ENCODE measurements at regions not wholly inside any gene's neighbourhood (a gene's known extent, or its start where the extent isn't known, plus 50 kb on each side); places are given as distances from the start of the nearest gene placed in this dataset.

DNA sequence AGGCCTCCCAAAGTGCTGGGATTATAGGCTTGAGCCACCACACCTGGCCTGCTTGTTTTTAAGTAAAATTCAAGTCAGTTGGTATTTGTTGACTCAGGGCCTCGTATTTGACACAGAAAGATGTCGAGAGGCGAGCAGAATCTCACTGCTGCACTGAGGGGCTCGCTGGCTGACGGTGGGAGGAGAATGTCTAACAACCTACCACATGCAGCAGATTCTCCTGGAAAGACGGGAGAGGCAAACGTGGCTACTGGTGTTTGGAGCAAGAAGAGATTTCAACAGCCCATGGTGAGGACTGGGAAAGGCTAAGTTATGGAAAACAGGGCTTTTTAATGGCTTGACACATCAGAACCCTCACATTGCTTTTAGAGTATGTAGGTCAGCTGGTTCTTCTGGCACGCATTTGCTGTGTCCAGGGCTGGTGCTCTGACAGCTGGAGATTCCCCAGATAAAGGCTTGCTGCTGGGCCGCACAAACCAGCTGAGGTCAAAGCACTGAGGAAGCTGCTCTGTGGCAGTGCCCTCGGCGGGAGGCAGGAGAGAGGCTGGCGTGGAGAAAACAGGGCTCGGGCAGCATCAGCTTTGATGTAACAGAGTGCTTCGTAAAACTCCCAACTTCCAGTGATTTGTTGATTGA, 84.2 kb upstream of the FRMD1 start:
- Histone ChIP-seq H3K9me3 (no peaks in the 10 kb centered on the region), H3K27me3 (no peaks in the 10 kb centered on the region), H3K27ac (no peak overlapping the region), H3K4me1 (ENCODE audit: insufficient read depth) (peaks cover 1% of the 10 kb centered on the region), H3K36me3 (no peaks in the 10 kb centered on the region), H3K4me3 (no peak overlapping the region)
- 84 to 85% (median 84%) methylated on average over 14 of the region's 14 CpGs for WGBS, 3 donors
- TF ChIP-seq EP300 (IDR thresholded peaks at IDR 0.05) = no peak
- TF ChIP-seq POLR2A (IDR thresholded peaks at IDR 0.05) = no peak
- TF ChIP-seq, protein P1, sequence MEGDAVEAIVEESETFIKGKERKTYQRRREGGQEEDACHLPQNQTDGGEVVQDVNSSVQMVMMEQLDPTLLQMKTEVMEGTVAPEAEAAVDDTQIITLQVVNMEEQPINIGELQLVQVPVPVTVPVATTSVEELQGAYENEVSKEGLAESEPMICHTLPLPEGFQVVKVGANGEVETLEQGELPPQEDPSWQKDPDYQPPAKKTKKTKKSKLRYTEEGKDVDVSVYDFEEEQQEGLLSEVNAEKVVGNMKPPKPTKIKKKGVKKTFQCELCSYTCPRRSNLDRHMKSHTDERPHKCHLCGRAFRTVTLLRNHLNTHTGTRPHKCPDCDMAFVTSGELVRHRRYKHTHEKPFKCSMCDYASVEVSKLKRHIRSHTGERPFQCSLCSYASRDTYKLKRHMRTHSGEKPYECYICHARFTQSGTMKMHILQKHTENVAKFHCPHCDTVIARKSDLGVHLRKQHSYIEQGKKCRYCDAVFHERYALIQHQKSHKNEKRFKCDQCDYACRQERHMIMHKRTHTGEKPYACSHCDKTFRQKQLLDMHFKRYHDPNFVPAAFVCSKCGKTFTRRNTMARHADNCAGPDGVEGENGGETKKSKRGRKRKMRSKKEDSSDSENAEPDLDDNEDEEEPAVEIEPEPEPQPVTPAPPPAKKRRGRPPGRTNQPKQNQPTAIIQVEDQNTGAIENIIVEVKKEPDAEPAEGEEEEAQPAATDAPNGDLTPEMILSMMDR (IDR thresholded peaks at IDR 0.05) = no peak
- no peak for DNase-seq
- intact Hi-C loops (cut with DNase I) = no loop called here

DNA sequence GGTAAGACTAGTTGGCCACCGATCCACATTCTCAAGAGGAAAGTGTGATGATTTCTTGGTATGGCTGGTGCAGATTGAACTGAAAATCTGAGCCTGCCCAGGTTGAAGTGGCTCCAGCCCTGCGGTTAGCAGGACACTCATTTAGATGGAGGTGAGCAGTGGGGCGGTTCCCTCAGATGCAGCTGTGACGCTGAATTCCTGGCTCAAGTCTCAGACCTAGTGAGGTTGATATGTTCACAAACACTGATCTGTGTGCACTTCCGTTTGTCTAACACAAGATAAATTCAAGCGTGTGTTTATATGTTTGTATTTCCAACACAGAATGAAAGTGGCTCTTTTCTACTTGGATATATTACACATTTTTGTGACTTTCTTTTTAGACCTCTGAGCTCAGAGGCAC, 83.4 kb upstream of the FRMD1 start:
- Histone ChIP-seq H3K36me3 (no peaks in the 10 kb centered on the region), H3K9me3 (no peaks in the 10 kb centered on the region), H3K4me3 (no peak overlapping the region), H3K27ac (no peak overlapping the region), H3K27me3 (no peaks in the 10 kb centered on the region), H3K4me1 (ENCODE audit: insufficient read depth) (peaks cover 2% of the 10 kb centered on the region)
- TF ChIP-seq, protein P1 (IDR thresholded peaks at IDR 0.05) = no peak
- TF ChIP-seq EP300 (IDR thresholded peaks at IDR 0.05) (no peak), POLR2A (IDR thresholded peaks at IDR 0.05) (no peak)
- no peak for DNase-seq
- intact Hi-C loops (cut with DNase I) = no loop called here
- 59 to 72% (median 70%) methylated on average over 6 of the region's 6 CpGs for WGBS, 3 donors

DNA sequence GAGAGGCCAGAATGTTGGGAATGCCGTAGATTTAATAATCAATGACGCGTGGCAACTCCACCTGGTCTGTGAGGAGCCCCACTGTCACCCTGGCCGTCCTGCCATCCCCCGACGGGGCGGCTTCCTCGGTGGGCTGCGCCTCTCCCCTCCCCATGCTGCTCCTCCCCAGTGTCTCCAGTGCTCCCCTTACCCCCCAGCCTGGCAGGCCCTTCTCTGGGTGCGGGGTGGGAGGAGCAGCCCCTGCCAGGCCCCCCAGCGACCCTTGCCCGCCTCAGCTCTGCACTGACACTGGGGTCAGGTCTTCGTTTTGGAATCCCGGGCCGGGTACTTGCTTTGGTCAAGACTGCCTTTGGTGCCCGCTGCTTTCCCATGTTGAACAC, 82.3 kb upstream of the FRMD1 start:
- Histone ChIP-seq H3K4me1 (ENCODE audit: insufficient read depth) (peaks cover 2% of the 10 kb centered on the region), H3K36me3 (no peaks in the 10 kb centered on the region), H3K27ac (no peak overlapping the region), H3K4me3 (no peak overlapping the region), H3K27me3 (no peaks in the 10 kb centered on the region), H3K9me3 (no peaks in the 10 kb centered on the region)
- TF ChIP-seq EP300 (IDR thresholded peaks at IDR 0.05) = no peak
- TF ChIP-seq, protein P1 (IDR thresholded peaks at IDR 0.05) = no peak
- no peak for TF ChIP-seq POLR2A (IDR thresholded peaks at IDR 0.05)
- WGBS, 3 donors = 91 to 96% (median 94%) methylated on average over 16 of the region's 16 CpGs
- intact Hi-C loops (cut with DNase I) = no loop called here
- no peak for DNase-seq

DNA sequence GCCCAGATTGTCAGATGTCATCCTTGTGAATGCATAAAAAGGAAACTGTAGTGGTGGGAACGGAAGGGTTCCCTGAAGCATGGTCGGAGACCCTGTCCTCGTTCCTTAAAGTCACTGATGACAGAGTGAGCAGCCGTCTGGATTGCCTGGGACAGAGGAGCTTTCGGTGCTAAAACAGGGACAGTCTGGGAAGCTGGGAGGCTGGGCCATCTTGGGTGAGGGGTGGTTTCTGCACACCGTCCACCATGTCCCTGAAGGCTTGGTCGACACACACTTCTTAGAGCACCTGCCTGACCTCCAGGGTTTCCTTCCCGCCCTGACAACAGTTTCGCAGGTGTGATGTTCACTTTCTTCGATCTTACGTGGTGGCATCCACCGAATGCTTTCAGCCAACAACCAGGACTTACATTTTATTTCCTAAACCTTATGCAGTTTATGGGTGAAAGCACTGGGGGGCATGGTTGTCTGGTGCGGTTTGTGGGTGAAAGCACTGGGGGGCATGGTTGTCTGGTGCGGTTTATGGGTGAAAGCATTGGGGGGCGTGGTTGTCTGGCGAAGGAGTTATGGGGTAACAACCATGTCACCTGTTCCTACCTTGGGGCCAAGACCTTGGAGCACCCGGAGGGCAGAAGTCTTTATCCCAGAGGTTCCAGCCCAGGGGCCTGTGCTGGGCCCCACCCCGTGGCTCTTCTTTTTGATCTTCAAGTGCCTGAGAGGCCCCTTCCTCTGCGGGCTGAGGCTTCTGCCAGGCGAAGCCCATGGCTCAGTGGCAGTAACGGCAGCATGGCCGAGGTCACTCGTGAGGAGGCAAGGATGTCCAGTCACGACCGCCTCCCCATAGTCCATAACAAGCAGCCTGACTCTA, 81.7 kb upstream of the FRMD1 start:
- 93 to 96% (median 95%) methylated on average over 25 of the region's 25 CpGs for WGBS, 3 donors
- H3K9me3 ChIP-seq = no peaks in the 10 kb centered on the region
- H3K36me3 ChIP-seq = no peaks in the 10 kb centered on the region
- H3K27ac ChIP-seq = no peak overlapping the region
- no peak for DNase-seq
- TF ChIP-seq, protein P1 (IDR thresholded peaks at IDR 0.05) = no peak
- no peak for TF ChIP-seq EP300 (IDR thresholded peaks at IDR 0.05)
- TF ChIP-seq POLR2A (IDR thresholded peaks at IDR 0.05) = no peak
- intact Hi-C loops (cut with DNase I) = no loop called here
- no peaks in the 10 kb centered on the region for H3K27me3 ChIP-seq
- H3K4me1 ChIP-seq (ENCODE audit: insufficient read depth) = peaks cover 2% of the 10 kb centered on the region
- H3K4me3 ChIP-seq = no peak overlapping the region

All from ovary (tissue), 7 donors.